Activated naive CD8-positive, alpha-beta T cell treated with anti-CD3 and anti-CD28 coated beads, Interleukin-2, amount 50 U/mL, for 24 hours (primary cell): ENCODE measurements at regions not wholly inside any gene's neighbourhood (a gene's known extent, or its start where the extent isn't known, plus 50 kb on each side); places are given as distances from the start of the nearest gene placed in this dataset.
"Not testable (repeated sequence)": the region's sequence is repeated elsewhere in the genome, so short reads cannot be mapped to it uniquely, and the experiment has no call there.

Source experiments
- ATAC-seq: fragments of 150-1000 bp; cut with Tn5 transposase; one replicate; pipeline ENCODE4 v1.10.0; 2021
- DNase-seq: peaks from one replicate; pipeline ENCODE4 v3.0.0; 2021
- H3K27ac Mint-ChIP-seq: one replicate; pipeline ENCODE4 v1.8.0; 2021; ENCODE audit warnings: mild to moderate bottlenecking, mixed read lengths
- H3K27me3 Mint-ChIP-seq: one replicate; pipeline ENCODE4 v1.8.0; 2021; ENCODE audit warnings: mixed read lengths
- H3K36me3 Mint-ChIP-seq: one replicate; pipeline ENCODE4 v1.8.0; 2021; ENCODE audit warnings: low read depth, mixed read lengths
- H3K4me1 Mint-ChIP-seq: one replicate; pipeline ENCODE4 v1.8.0; 2021; ENCODE audit warnings: mixed read lengths
- H3K4me3 Mint-ChIP-seq: one replicate; pipeline ENCODE4 v1.8.0; 2021; ENCODE audit warnings: mild to moderate bottlenecking, moderate library complexity, mixed read lengths
- H3K9me3 Mint-ChIP-seq: one replicate; pipeline ENCODE4 v1.8.0; 2021; ENCODE audit warnings: mixed read lengths

GRCh38 chr3:144549166-144549565 is 577.5 kb downstream of the DIPK2A start:
- H3K36me3 Mint-ChIP-seq = no peaks in the 10 kb centered on the region
- H3K4me1 Mint-ChIP-seq = no peaks in the 10 kb centered on the region
- no peaks in the 10 kb centered on the region for H3K27me3 Mint-ChIP-seq
- H3K27ac Mint-ChIP-seq = no peak overlapping the region
- no peak for ATAC-seq
- no peaks in the 10 kb centered on the region for H3K9me3 Mint-ChIP-seq
- no peak for DNase-seq
- no peak overlapping the region for H3K4me3 Mint-ChIP-seq

- Mint-ChIP-seq H3K9me3 (no peaks in the 10 kb centered on the region), H3K36me3 (no peaks in the 10 kb centered on the region), H3K27ac (no peak overlapping the region), H3K4me3 (no peak overlapping the region), H3K27me3 (no peaks in the 10 kb centered on the region), H3K4me1 (no peaks in the 10 kb centered on the region)
- DNase-seq (no peak), ATAC-seq (no peak)
Observed at GRCh38 chr3:144552346-144553057, 580.9 kb downstream of the DIPK2A start.

GRCh38 chr3:144553301-144553700 is 581.7 kb downstream of the DIPK2A start:
- ATAC-seq = no peak
- H3K4me1 Mint-ChIP-seq = no peaks in the 10 kb centered on the region
- no peaks in the 10 kb centered on the region for H3K27me3 Mint-ChIP-seq
- H3K4me3 Mint-ChIP-seq = no peak overlapping the region
- H3K27ac Mint-ChIP-seq = no peak overlapping the region
- DNase-seq = no peak
- H3K9me3 Mint-ChIP-seq = no peaks in the 10 kb centered on the region
- no peaks in the 10 kb centered on the region for H3K36me3 Mint-ChIP-seq

GRCh38 chr3:144554889-144555288 is 583.3 kb downstream of the DIPK2A start:
- Mint-ChIP-seq H3K36me3 (no peaks in the 10 kb centered on the region), H3K27me3 (no peaks in the 10 kb centered on the region)
- DNase-seq = no peak

DNA sequence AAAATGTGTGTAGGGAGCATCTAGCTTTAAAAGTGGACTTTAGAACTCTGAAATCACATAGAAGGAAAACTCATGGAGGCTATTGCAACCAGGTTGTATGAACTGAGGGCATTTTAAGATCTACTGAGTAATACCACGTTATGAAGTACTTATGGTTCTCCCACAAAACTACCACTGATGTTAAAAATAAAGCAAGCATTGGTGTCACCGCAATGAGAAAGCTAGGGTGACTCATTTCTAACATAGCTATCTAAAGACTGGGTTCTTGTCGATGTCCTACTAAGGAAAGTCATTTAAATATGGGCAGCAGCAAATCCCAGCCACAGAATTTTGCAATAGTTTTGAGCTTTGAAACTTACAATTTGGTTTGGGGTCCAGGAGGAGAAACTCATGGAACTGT is 584.8 kb downstream of the DIPK2A start:
- Mint-ChIP-seq H3K27ac (no peak overlapping the region), H3K27me3 (peaks cover 3% of the 10 kb centered on the region), H3K9me3 (no peaks in the 10 kb centered on the region), H3K4me1 (no peaks in the 10 kb centered on the region), H3K4me3 (no peak overlapping the region), H3K36me3 (no peaks in the 10 kb centered on the region)
- DNase-seq = no peak
- ATAC-seq = no peak

More at GRCh38 chr3:144554889-144555288, 583.3 kb downstream of the DIPK2A start:
- H3K27ac Mint-ChIP-seq = no peak overlapping the region
- no peaks in the 10 kb centered on the region for H3K4me1 Mint-ChIP-seq
- no peak for ATAC-seq
- no peaks in the 10 kb centered on the region for H3K9me3 Mint-ChIP-seq
- no peak overlapping the region for H3K4me3 Mint-ChIP-seq

DNA sequence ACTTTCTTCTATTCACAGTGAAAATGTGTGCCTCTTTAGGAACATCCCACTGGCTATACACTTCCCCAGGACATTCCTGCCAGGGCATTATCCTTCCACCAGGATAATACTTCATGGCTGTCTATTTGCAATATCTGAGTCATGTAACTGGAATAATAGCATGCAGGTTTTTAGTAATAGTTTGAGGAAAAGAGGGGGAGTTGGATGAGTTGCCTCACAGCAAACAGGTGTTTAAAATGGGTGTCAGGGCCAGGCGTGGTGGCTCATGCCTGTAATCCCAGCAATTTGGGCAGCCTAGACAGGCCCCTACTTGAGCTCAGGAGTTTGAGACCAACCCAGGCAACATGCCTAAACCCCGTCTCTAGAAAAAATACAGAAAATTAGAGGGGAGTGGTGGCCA is 585.9 kb downstream of the DIPK2A start:
- ATAC-seq (no peak), DNase-seq (no peak)
- Mint-ChIP-seq H3K4me1 (no peaks in the 10 kb centered on the region), H3K9me3 (no peaks in the 10 kb centered on the region), H3K27me3 (peaks cover 3% of the 10 kb centered on the region), H3K4me3 (no peak overlapping the region), H3K36me3 (no peaks in the 10 kb centered on the region), H3K27ac (no peak overlapping the region)

GRCh38 chr3:144564011-144564410 is 592.4 kb downstream of the DIPK2A start:
- DNase-seq = no peak
- H3K4me1 Mint-ChIP-seq = no peaks in the 10 kb centered on the region
- H3K4me3 Mint-ChIP-seq = no peak overlapping the region
- H3K36me3 Mint-ChIP-seq = no peaks in the 10 kb centered on the region
- H3K27me3 Mint-ChIP-seq = peaks cover 7% of the 10 kb centered on the region
- no peaks in the 10 kb centered on the region for H3K9me3 Mint-ChIP-seq
- no peak for ATAC-seq
- no peak overlapping the region for H3K27ac Mint-ChIP-seq

- Mint-ChIP-seq H3K4me3 (no peak overlapping the region), H3K27me3 (peaks cover 4% of the 10 kb centered on the region), H3K36me3 (no peaks in the 10 kb centered on the region), H3K27ac (no peak overlapping the region), H3K9me3 (no peaks in the 10 kb centered on the region), H3K4me1 (no peaks in the 10 kb centered on the region)
- ATAC-seq (no peak), DNase-seq (no peak)
Observed at GRCh38 chr3:144566320-144566719, 594.7 kb downstream of the DIPK2A start.

DNA sequence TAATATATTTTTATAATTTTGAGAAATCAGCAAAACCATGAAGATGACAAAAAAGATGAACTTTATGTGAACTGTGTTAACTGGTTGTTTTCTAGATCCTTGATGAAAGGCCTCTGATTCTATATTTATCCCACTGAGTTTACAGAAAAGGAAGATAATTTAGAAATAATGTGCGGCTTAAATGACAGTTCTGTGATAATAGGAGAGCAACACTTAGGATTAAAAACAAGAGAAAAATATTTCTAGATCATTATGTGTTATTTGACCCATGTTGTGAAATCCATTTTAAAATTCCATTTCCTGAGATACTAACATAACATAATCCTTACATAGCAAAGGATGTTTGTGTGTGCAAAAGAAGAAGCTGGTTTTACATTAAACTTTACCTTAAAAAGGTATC is 598.0 kb downstream of the DIPK2A start:
- H3K36me3 Mint-ChIP-seq = no peaks in the 10 kb centered on the region
- H3K4me3 Mint-ChIP-seq = no peak overlapping the region
- peaks cover 4% of the 10 kb centered on the region for H3K27me3 Mint-ChIP-seq
- DNase-seq = no peak
- ATAC-seq = no peak
- H3K9me3 Mint-ChIP-seq = no peaks in the 10 kb centered on the region
- H3K4me1 Mint-ChIP-seq = no peaks in the 10 kb centered on the region
- no peak overlapping the region for H3K27ac Mint-ChIP-seq

DNA sequence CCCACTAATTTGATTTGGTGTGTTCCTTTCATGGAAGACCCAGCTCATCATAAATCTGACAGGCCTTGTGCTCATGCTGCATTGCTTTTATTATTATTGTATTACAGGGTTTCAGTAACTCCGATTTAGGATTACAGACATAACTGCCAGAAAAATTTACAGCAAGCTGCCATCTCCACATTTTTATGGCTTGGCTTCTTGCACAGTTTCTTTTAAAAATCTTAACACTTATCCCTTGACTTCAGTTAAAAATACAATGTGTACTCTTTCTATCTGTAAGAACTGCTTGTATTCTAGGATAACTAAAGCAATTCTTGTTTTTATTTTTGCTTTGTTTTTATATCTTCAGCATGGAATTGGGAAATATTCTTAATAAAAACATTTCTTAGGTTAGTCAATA is 612.2 kb downstream of the DIPK2A start:
- Mint-ChIP-seq H3K27ac (no peak overlapping the region), H3K4me3 (no peak overlapping the region), H3K36me3 (no peaks in the 10 kb centered on the region), H3K27me3 (no peaks in the 10 kb centered on the region), H3K9me3 (no peaks in the 10 kb centered on the region), H3K4me1 (no peaks in the 10 kb centered on the region)
- DNase-seq (no peak), ATAC-seq (no peak)

GRCh38 chr3:144585408-144585807 is 613.8 kb downstream of the DIPK2A start:
- H3K27me3 Mint-ChIP-seq = no peaks in the 10 kb centered on the region
- H3K4me1 Mint-ChIP-seq = no peaks in the 10 kb centered on the region
- ATAC-seq = no peak
- H3K27ac Mint-ChIP-seq = no peak overlapping the region
- no peak overlapping the region for H3K4me3 Mint-ChIP-seq
- H3K36me3 Mint-ChIP-seq = no peaks in the 10 kb centered on the region
- no peaks in the 10 kb centered on the region for H3K9me3 Mint-ChIP-seq
- DNase-seq = no peak

- no peak for DNase-seq
- no peaks in the 10 kb centered on the region for H3K9me3 Mint-ChIP-seq
- no peaks in the 10 kb centered on the region for H3K4me1 Mint-ChIP-seq
- no peak overlapping the region for H3K27ac Mint-ChIP-seq
- H3K36me3 Mint-ChIP-seq = no peaks in the 10 kb centered on the region
- no peak overlapping the region for H3K4me3 Mint-ChIP-seq
- H3K27me3 Mint-ChIP-seq = no peaks in the 10 kb centered on the region
- ATAC-seq = no peak
Observed at GRCh38 chr3:144585953-144586352, 614.3 kb downstream of the DIPK2A start.

DNA sequence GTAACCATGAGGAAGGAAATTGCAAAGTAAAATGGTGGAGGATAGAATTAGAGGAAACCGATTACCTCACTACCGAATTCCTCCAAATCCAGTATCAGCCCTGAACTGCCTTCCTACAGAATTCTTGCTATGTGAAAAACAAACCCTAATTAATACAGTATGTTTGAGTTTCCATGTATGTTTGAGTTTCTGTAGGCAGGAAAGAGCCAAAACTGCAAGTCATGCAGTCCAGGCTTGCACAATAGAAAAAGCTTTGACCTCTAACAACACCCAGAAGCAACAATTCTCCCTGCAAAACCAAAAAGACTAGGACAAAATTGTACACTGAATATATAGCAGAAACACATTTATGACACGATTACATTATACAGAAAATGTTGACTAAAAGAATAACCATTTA is 614.8 kb downstream of the DIPK2A start:
- no peak for DNase-seq
- Mint-ChIP-seq H3K27me3 (no peaks in the 10 kb centered on the region), H3K4me1 (no peaks in the 10 kb centered on the region)

DNA sequence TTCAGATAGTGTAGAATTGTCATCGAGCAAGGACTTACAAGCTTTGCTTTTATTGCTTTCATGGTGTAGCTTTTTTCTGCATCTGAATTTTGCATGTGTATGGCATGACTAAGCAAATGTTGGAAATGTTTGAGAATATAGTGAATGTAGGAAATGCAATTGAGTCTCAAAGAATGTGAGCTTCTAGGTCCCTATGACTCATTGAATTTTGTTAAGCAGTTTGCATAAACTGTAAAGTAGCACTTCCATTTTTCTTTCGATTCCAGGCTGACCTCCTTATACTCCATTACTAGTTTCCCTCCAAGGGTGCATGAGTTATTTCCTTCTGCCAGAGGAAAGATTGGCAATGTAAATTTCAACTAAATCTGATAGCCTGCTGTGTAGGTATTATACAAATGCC is 619.2 kb downstream of the DIPK2A start:
- no peaks in the 10 kb centered on the region for H3K27me3 Mint-ChIP-seq
- no peak overlapping the region for H3K27ac Mint-ChIP-seq
- H3K4me1 Mint-ChIP-seq = no peaks in the 10 kb centered on the region
- no peak overlapping the region for H3K4me3 Mint-ChIP-seq
- no peaks in the 10 kb centered on the region for H3K9me3 Mint-ChIP-seq
- no peak for DNase-seq
- H3K36me3 Mint-ChIP-seq = no peaks in the 10 kb centered on the region
- no peak for ATAC-seq

More for the DNA sequence above, 614.8 kb downstream of the DIPK2A start:
- Mint-ChIP-seq H3K27ac (no peak overlapping the region), H3K9me3 (no peaks in the 10 kb centered on the region), H3K4me3 (no peak overlapping the region), H3K36me3 (no peaks in the 10 kb centered on the region)
- no peak for ATAC-seq

- DNase-seq = no peak
- Mint-ChIP-seq H3K27me3 (no peaks in the 10 kb centered on the region), H3K27ac (no peak overlapping the region), H3K36me3 (no peaks in the 10 kb centered on the region), H3K4me1 (no peaks in the 10 kb centered on the region), H3K9me3 (no peaks in the 10 kb centered on the region), H3K4me3 (no peak overlapping the region)
- no peak for ATAC-seq
Observed at GRCh38 chr3:144593881-144594280, 622.3 kb downstream of the DIPK2A start.

DNA sequence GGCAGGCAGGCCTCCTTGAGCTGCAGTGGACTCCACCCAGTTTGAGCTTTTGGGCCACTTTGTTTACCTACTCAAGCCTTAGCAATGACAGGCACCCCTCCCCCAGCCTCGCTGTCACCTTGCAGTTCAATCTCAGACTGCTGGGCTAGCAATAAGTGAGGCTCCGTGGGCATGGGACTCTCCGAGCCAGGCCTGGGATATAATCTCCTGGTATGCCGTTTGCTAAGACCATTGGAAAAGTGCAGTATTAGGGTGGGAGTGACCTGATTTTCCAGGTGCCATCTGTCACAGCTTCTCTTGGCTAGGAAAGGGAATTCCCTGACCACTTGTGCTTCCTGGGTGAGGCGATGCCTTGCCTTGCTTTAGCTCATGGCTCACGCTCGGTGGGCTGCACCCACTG is 648.6 kb downstream of the DIPK2A start:
- not testable (repeated sequence) for H3K4me3 Mint-ChIP-seq, ATAC-seq, H3K27ac Mint-ChIP-seq

More for the DNA sequence above, 648.6 kb downstream of the DIPK2A start:
- H3K4me1 Mint-ChIP-seq, H3K27me3 Mint-ChIP-seq, DNase-seq, H3K36me3 Mint-ChIP-seq: not testable (repeated sequence)
- H3K9me3 Mint-ChIP-seq = peaks cover 12% of the 10 kb centered on the region
